ENCODE measurements at regions not wholly inside any gene's neighbourhood (a gene's known extent, or its start where the extent isn't known, plus 50 kb on each side); places are given as distances from the start of the nearest gene placed in this dataset.

GRCh38 chr13:69283301-69283700 lies 824.3 kb upstream of the ATXN8OS start:
- no peaks in the 10 kb centered on the region for H3K9me3 ChIP-seq (ENCODE audit: control insufficient read depth in 4 of 4, low read length in 3 of 4)
- no peaks in the 10 kb centered on the region for H3K4me1 ChIP-seq (ENCODE audit: control insufficient read depth in 4 of 4, insufficient read depth in 4 of 4, low read length in 3 of 4)
- no peak overlapping the region for H3K9ac ChIP-seq (ENCODE audit: low read depth in 1 of 2, low read length in 2 of 2)
- H3K4me3 ChIP-seq (ENCODE audit: low read depth in 1 of 3, low read length in 3 of 3) = no peak overlapping the region
- TF ChIP-seq HNF4G (IDR thresholded peaks at IDR 0.05) = no peak
- TF ChIP-seq, protein P1, sequence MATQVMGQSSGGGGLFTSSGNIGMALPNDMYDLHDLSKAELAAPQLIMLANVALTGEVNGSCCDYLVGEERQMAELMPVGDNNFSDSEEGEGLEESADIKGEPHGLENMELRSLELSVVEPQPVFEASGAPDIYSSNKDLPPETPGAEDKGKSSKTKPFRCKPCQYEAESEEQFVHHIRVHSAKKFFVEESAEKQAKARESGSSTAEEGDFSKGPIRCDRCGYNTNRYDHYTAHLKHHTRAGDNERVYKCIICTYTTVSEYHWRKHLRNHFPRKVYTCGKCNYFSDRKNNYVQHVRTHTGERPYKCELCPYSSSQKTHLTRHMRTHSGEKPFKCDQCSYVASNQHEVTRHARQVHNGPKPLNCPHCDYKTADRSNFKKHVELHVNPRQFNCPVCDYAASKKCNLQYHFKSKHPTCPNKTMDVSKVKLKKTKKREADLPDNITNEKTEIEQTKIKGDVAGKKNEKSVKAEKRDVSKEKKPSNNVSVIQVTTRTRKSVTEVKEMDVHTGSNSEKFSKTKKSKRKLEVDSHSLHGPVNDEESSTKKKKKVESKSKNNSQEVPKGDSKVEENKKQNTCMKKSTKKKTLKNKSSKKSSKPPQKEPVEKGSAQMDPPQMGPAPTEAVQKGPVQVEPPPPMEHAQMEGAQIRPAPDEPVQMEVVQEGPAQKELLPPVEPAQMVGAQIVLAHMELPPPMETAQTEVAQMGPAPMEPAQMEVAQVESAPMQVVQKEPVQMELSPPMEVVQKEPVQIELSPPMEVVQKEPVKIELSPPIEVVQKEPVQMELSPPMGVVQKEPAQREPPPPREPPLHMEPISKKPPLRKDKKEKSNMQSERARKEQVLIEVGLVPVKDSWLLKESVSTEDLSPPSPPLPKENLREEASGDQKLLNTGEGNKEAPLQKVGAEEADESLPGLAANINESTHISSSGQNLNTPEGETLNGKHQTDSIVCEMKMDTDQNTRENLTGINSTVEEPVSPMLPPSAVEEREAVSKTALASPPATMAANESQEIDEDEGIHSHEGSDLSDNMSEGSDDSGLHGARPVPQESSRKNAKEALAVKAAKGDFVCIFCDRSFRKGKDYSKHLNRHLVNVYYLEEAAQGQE (IDR thresholded peaks at IDR 0.05) = no peak
- no peak for TF ChIP-seq EGR1 (IDR thresholded peaks at IDR 0.05; ENCODE audit: low read depth in 2 of 2)
- H3K36me3 ChIP-seq (ENCODE audit: control insufficient read depth in 4 of 4, insufficient read depth in 3 of 4, low read depth in 1 of 4, low read length in 3 of 4) = no peaks in the 10 kb centered on the region
- no peak overlapping the region for H3K27ac ChIP-seq (ENCODE audit: low read depth in 1 of 2, low read length in 2 of 2)
- DNase-seq (ENCODE audit: low spot score) = no peak
- 80% methylated on average over 1 of the region's 1 CpG for WGBS
- H3K27me3 ChIP-seq (ENCODE audit: control insufficient read depth in 4 of 4, insufficient read depth in 4 of 4, low read length in 3 of 4) = no peaks in the 10 kb centered on the region

- H3K36me3 ChIP-seq (ENCODE audit: control insufficient read depth in 4 of 4, insufficient read depth in 3 of 4, low read depth in 1 of 4, low read length in 3 of 4) = no peaks in the 10 kb centered on the region
- no peak overlapping the region for H3K9ac ChIP-seq (ENCODE audit: low read depth in 1 of 2, low read length in 2 of 2)
- WGBS = 66% methylated on average over 4 of the region's 4 CpGs
- no peak overlapping the region for H3K27ac ChIP-seq (ENCODE audit: low read depth in 1 of 2, low read length in 2 of 2)
- DNase-seq (ENCODE audit: low spot score) = no peak
- no peaks in the 10 kb centered on the region for H3K4me1 ChIP-seq (ENCODE audit: control insufficient read depth in 4 of 4, insufficient read depth in 4 of 4, low read length in 3 of 4)
- H3K27me3 ChIP-seq (ENCODE audit: control insufficient read depth in 4 of 4, insufficient read depth in 4 of 4, low read length in 3 of 4) = no peaks in the 10 kb centered on the region
- TF ChIP-seq RXRA (IDR thresholded peaks at IDR 0.05) (no peak), RAD21 (IDR thresholded peaks at IDR 0.05) (no peak)
- no peaks in the 10 kb centered on the region for H3K9me3 ChIP-seq (ENCODE audit: control insufficient read depth in 4 of 4, low read length in 3 of 4)
- no peak overlapping the region for H3K4me3 ChIP-seq (ENCODE audit: low read depth in 1 of 3, low read length in 3 of 3)
Observed at GRCh38 chr13:69280399-69280798, 827.2 kb upstream of the ATXN8OS start.

DNA sequence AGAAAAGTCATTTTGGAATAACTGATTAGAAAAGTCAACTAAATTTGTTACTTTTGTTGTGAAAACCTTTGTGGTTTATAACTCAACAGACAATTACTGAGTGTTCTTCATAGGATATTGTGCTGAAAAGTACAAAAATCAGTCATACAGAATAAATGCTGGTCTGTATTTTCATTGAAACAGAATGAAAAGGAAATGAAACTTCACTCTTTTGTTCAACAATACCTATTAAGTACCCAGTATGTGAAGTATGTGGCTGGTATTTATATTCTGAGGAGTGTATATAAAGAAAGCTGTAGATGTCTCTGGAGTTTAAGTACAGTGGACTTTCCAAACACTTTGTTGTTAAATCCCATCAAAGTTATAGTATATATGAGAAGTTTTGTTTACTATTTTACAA lies 828.4 kb upstream of the ATXN8OS start:
- H3K4me3 ChIP-seq (ENCODE audit: low read depth in 1 of 3, low read length in 3 of 3) = no peak overlapping the region

More for the DNA sequence above, 828.4 kb upstream of the ATXN8OS start:
- H3K4me1 ChIP-seq (ENCODE audit: control insufficient read depth in 4 of 4, insufficient read depth in 4 of 4, low read length in 3 of 4) = no peaks in the 10 kb centered on the region
- H3K9ac ChIP-seq (ENCODE audit: low read depth in 1 of 2, low read length in 2 of 2) = no peak overlapping the region
- TF ChIP-seq NR2F2 (IDR thresholded peaks at IDR 0.05) (no peak), TAF1 (conservative IDR thresholded peaks at IDR 0.05) (no peak), CTCF (IDR thresholded peaks at IDR 0.05; ENCODE audit: low read depth, low read length, missing input control) (no peak), ATF3 (IDR thresholded peaks at IDR 0.05) (no peak), JUND (IDR thresholded peaks at IDR 0.05) (no peak), RAD21 (IDR thresholded peaks at IDR 0.05) (no peak), MAX (IDR thresholded peaks at IDR 0.05) (no peak), HNF4G (IDR thresholded peaks at IDR 0.05) (no peak), GABPA (IDR thresholded peaks at IDR 0.05 in 1 of 2, conservative IDR thresholded peaks at IDR 0.05 in 1 of 2) (no peak), YY1 (IDR thresholded peaks at IDR 0.05) (no peak), SP1 (IDR thresholded peaks at IDR 0.05) (no peak), HNF4A (conservative IDR thresholded peaks at IDR 0.05) (no peak), FOXA2 (IDR thresholded peaks at IDR 0.05) (no peak), EGR1 (IDR thresholded peaks at IDR 0.05; ENCODE audit: low read depth in 2 of 2) (no peak), ZBTB33 (IDR thresholded peaks at IDR 0.05) (no peak)
- TF ChIP-seq, protein P1 (IDR thresholded peaks at IDR 0.05) = no peak
- no peaks in the 10 kb centered on the region for H3K27me3 ChIP-seq (ENCODE audit: control insufficient read depth in 4 of 4, insufficient read depth in 4 of 4, low read length in 3 of 4)
- H3K36me3 ChIP-seq (ENCODE audit: control insufficient read depth in 4 of 4, insufficient read depth in 3 of 4, low read depth in 1 of 4, low read length in 3 of 4) = no peaks in the 10 kb centered on the region
- no peak overlapping the region for H3K27ac ChIP-seq (ENCODE audit: low read depth in 1 of 2, low read length in 2 of 2)
- DNase-seq (ENCODE audit: low spot score) = no peak
- H3K9me3 ChIP-seq (ENCODE audit: control insufficient read depth in 4 of 4, low read length in 3 of 4) = no peaks in the 10 kb centered on the region
